Limb (tissue), 2 donors: ENCODE measurements at regions not wholly inside any gene's neighbourhood (a gene's known extent, or its start where the extent isn't known, plus 50 kb on each side); places are given as distances from the start of the nearest gene placed in this dataset.
A peak's percentile ranks its signal among the peaks of the same experiment; 100 is the strongest.

Experiments
- DNase-seq, 2 donors: peaks; one replicate each; pipeline ENCODE4 v3.0.0-alpha.2; 2016; ENCODE audit errors: extremely low spot score in 2 of 2

- DNase-seq = no peak
Measured at GRCh38 chr2:156695595-156695994, 259.4 kb downstream of the GPD2 start.

- DNase-seq = no peak
Measured at GRCh38 chr2:156697906-156698305, 261.7 kb downstream of the GPD2 start.

GRCh38 chr2:156700681-156701080, 264.5 kb downstream of the GPD2 start:
- DNase-seq = no peak

- no peak for DNase-seq
Measured at GRCh38 chr2:156702541-156702940, 266.4 kb downstream of the GPD2 start.

- DNase-seq = no peak
Measured at GRCh38 chr2:156703642-156704041, 267.5 kb downstream of the GPD2 start.

GRCh38 chr2:156704132-156704531, 268.0 kb downstream of the GPD2 start:
- peak in 1 of 2 donors; percentile 9 for DNase-seq

GRCh38 chr2:156704617-156705016, 268.4 kb downstream of the GPD2 start:
- no peak for DNase-seq

GRCh38 chr2:156706576-156706975, 270.4 kb downstream of the GPD2 start:
- DNase-seq = no peak

GRCh38 chr2:156708051-156708450, 271.9 kb downstream of the GPD2 start:
- DNase-seq = no peak

- DNase-seq = no peak
Measured at GRCh38 chr2:156709091-156709490, 272.9 kb downstream of the GPD2 start.

GRCh38 chr2:156719036-156719435, 282.9 kb downstream of the GPD2 start:
- DNase-seq = no peak

- no peak for DNase-seq
Measured at GRCh38 chr2:156727867-156728266, 291.7 kb downstream of the GPD2 start.

GRCh38 chr2:156728328-156728727, 292.1 kb downstream of the GPD2 start:
- DNase-seq = no peak

GRCh38 chr2:156731506-156731905, 295.3 kb downstream of the GPD2 start:
- no peak for DNase-seq

GRCh38 chr2:156736950-156737349, 300.8 kb downstream of the GPD2 start:
- DNase-seq = no peak

GRCh38 chr2:156739301-156739700, 303.1 kb downstream of the GPD2 start:
- DNase-seq = no peak

- DNase-seq = no peak
Measured at GRCh38 chr2:156745619-156746018, 309.4 kb downstream of the GPD2 start.

GRCh38 chr2:156748221-156748620, 312.0 kb downstream of the GPD2 start:
- no peak for DNase-seq

- DNase-seq = no peak
Measured at GRCh38 chr2:156752042-156752441, 315.9 kb downstream of the GPD2 start.

GRCh38 chr2:156753766-156754165, 317.6 kb downstream of the GPD2 start:
- no peak for DNase-seq

- DNase-seq = peak in 1 of 2 donors; percentile 18
Measured at GRCh38 chr2:156756516-156756915, 320.3 kb downstream of the GPD2 start.

- no peak for DNase-seq
Measured at GRCh38 chr2:156763174-156763573, 327.0 kb downstream of the GPD2 start.

GRCh38 chr2:156765043-156765442, 328.9 kb downstream of the GPD2 start:
- DNase-seq = no peak

GRCh38 chr2:156765450-156765849, 329.3 kb downstream of the GPD2 start:
- no peak for DNase-seq
